H1 (cell line): ENCODE measurements at regions not wholly inside any gene's neighbourhood (a gene's known extent, or its start where the extent isn't known, plus 50 kb on each side); places are given as distances from the start of the nearest gene placed in this dataset.

Experiments used
- KDM4A ChIP-seq: IDR thresholded peaks from one replicate; pipeline ENCODE4 v1.7.1; 2012; ENCODE audit warnings: low read depth, mild to moderate bottlenecking, moderate library complexity, low read length, inconsistent platforms; ENCODE audit not compliant: severe bottlenecking
- PHF8 ChIP-seq: fragments of 200-600 bp; sonication (generic); conservative IDR thresholded peaks from 2 replicates; pipeline ENCODE4 v1.7.1; 2012; ENCODE audit warnings: low read depth, mild to moderate bottlenecking, inconsistent platforms, low read length, moderate library complexity
- RAD21 ChIP-seq, 2 experiments: IDR thresholded peaks in 1 of 2; conservative IDR thresholded peaks in 1 of 2; 2 replicates each; pipeline ENCODE4 v1.6.1; 2011; ENCODE audit warnings: low read depth in 2 of 2, low read length in 2 of 2, improper control_type of control experiment in 1 of 2, inconsistent platforms in 1 of 2, mild to moderate bottlenecking in 1 of 2, moderate library complexity in 1 of 2
- TF ChIP-seq, protein P1 (sequence below): fragments of 300-600 bp; sonication (generic); IDR thresholded peaks from 2 replicates; pipeline ENCODE4 v1.7.1; 2012; ENCODE audit warnings: low read length, moderate library complexity, mild to moderate bottlenecking, inconsistent platforms; ENCODE audit not compliant: insufficient replicate concordance

DNA sequence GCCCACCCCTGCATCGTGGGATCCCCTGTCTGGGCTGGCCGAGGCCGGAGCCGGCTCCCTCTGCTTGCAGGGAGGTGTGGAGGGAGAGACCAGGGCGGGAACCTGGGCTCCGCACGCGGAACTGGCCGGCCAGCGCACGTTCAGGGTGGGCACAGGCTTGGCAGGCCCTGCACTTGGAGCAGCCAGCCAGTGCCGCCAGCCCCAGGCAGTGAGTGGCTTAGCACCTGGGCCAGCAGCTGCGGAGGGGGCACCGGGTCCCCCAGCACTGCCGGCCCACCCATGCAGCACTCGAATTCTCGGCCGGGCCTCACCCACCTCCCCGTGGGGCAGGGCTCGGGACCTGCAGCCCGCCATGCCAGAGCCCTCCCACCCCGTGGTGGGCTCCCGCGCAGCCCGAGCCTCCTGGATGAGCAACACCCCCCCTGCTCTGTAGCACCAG lies 422.6 kb downstream of the AMY1C start (continued):
- TF ChIP-seq, protein P1, sequence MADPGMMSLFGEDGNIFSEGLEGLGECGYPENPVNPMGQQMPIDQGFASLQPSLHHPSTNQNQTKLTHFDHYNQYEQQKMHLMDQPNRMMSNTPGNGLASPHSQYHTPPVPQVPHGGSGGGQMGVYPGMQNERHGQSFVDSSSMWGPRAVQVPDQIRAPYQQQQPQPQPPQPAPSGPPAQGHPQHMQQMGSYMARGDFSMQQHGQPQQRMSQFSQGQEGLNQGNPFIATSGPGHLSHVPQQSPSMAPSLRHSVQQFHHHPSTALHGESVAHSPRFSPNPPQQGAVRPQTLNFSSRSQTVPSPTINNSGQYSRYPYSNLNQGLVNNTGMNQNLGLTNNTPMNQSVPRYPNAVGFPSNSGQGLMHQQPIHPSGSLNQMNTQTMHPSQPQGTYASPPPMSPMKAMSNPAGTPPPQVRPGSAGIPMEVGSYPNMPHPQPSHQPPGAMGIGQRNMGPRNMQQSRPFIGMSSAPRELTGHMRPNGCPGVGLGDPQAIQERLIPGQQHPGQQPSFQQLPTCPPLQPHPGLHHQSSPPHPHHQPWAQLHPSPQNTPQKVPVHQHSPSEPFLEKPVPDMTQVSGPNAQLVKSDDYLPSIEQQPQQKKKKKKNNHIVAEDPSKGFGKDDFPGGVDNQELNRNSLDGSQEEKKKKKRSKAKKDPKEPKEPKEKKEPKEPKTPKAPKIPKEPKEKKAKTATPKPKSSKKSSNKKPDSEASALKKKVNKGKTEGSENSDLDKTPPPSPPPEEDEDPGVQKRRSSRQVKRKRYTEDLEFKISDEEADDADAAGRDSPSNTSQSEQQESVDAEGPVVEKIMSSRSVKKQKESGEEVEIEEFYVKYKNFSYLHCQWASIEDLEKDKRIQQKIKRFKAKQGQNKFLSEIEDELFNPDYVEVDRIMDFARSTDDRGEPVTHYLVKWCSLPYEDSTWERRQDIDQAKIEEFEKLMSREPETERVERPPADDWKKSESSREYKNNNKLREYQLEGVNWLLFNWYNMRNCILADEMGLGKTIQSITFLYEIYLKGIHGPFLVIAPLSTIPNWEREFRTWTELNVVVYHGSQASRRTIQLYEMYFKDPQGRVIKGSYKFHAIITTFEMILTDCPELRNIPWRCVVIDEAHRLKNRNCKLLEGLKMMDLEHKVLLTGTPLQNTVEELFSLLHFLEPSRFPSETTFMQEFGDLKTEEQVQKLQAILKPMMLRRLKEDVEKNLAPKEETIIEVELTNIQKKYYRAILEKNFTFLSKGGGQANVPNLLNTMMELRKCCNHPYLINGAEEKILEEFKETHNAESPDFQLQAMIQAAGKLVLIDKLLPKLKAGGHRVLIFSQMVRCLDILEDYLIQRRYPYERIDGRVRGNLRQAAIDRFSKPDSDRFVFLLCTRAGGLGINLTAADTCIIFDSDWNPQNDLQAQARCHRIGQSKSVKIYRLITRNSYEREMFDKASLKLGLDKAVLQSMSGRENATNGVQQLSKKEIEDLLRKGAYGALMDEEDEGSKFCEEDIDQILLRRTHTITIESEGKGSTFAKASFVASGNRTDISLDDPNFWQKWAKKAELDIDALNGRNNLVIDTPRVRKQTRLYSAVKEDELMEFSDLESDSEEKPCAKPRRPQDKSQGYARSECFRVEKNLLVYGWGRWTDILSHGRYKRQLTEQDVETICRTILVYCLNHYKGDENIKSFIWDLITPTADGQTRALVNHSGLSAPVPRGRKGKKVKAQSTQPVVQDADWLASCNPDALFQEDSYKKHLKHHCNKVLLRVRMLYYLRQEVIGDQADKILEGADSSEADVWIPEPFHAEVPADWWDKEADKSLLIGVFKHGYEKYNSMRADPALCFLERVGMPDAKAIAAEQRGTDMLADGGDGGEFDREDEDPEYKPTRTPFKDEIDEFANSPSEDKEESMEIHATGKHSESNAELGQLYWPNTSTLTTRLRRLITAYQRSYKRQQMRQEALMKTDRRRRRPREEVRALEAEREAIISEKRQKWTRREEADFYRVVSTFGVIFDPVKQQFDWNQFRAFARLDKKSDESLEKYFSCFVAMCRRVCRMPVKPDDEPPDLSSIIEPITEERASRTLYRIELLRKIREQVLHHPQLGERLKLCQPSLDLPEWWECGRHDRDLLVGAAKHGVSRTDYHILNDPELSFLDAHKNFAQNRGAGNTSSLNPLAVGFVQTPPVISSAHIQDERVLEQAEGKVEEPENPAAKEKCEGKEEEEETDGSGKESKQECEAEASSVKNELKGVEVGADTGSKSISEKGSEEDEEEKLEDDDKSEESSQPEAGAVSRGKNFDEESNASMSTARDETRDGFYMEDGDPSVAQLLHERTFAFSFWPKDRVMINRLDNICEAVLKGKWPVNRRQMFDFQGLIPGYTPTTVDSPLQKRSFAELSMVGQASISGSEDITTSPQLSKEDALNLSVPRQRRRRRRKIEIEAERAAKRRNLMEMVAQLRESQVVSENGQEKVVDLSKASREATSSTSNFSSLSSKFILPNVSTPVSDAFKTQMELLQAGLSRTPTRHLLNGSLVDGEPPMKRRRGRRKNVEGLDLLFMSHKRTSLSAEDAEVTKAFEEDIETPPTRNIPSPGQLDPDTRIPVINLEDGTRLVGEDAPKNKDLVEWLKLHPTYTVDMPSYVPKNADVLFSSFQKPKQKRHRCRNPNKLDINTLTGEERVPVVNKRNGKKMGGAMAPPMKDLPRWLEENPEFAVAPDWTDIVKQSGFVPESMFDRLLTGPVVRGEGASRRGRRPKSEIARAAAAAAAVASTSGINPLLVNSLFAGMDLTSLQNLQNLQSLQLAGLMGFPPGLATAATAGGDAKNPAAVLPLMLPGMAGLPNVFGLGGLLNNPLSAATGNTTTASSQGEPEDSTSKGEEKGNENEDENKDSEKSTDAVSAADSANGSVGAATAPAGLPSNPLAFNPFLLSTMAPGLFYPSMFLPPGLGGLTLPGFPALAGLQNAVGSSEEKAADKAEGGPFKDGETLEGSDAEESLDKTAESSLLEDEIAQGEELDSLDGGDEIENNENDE: no peak
- TF ChIP-seq KDM4A (no peak), PHF8 (no peak), RAD21 (IDR thresholded peaks at IDR 0.05 in 1 of 2, conservative IDR thresholded peaks at IDR 0.05 in 1 of 2; ENCODE audit: low read depth in 2 of 2, low read length in 2 of 2) (no peak)
